HEK293 (cell line): ENCODE measurements at regions not wholly inside any gene's neighbourhood (a gene's known extent, or its start where the extent isn't known, plus 50 kb on each side); places are given as distances from the start of the nearest gene placed in this dataset.

Experiments
- CTCF ChIA-PET: fragments of 350-600 bp; formaldehyde crosslinking; extraction: SDS; loops from one replicate; lab custom pipeline; 2021; ENCODE audit warnings: antibody characterized with exemption; lab: Yijun Ruan, JAX
- POLR2A ChIA-PET: fragments of 300-600 bp; formaldehyde crosslinking; extraction: SDS; loops from one replicate; lab custom pipeline; 2020; ENCODE audit warnings: antibody characterized with exemption, inconsistent platforms; lab: Yijun Ruan, JAX
- H3K27ac ChIP-seq: fragments of 200-500 bp; sonication (Bioruptor generic); 2 replicates; pipeline ENCODE4 v1.5.1; 2014; ENCODE audit warnings: low read depth, low read length, control low read depth, inconsistent platforms; ENCODE audit errors: extremely low read depth
- H3K36me3 ChIP-seq, 2 experiments: fragments of 200-500 bp in 1 of 2; sonication (Bioruptor generic) in 1 of 2; 1 replicate in 1 of 2; 2 replicates in 1 of 2; pipeline ENCODE4 v1.5.1; 2014 to 2017; ENCODE audit warnings: inconsistent platforms in 2 of 2, low read length in 2 of 2; ENCODE audit not compliant: control insufficient read depth in 2 of 2, insufficient read depth in 1 of 2
- H3K4me1 ChIP-seq: fragments of 200-500 bp; sonication (Bioruptor generic); 2 replicates; pipeline ENCODE4 v1.5.1; 2014; ENCODE audit warnings: mild to moderate bottlenecking, low read length, inconsistent platforms; ENCODE audit not compliant: control insufficient read depth, insufficient read depth
- H3K4me3 ChIP-seq: 2 replicates; pipeline ENCODE4 v1.5.1; 2011; ENCODE audit warnings: low read depth, mild to moderate bottlenecking, control low read depth, low read length, moderate library complexity
- H3K9me3 ChIP-seq: fragments of 200-500 bp; sonication (Bioruptor generic); 2 replicates; pipeline ENCODE4 v1.5.1; 2014; ENCODE audit warnings: low read depth, low read length, inconsistent platforms; ENCODE audit not compliant: control insufficient read depth, insufficient read depth
- GLI2 ChIP-seq: fragments of 450-650 bp; formaldehyde crosslinking; IDR thresholded peaks from 2 replicates; pipeline ENCODE4; 2017; ENCODE audit warnings: missing biosample characterization, missing genetic modification characterization, low read depth, borderline replicate concordance
- ZFP3 ChIP-seq: fragments of 450-650 bp; formaldehyde crosslinking; IDR thresholded peaks from 2 replicates; pipeline ENCODE4 v1.5.1; 2016; ENCODE audit warnings: low read depth, missing biosample characterization, missing genetic modification characterization
- ZNF132 ChIP-seq: fragments of 450-650 bp; formaldehyde crosslinking; IDR thresholded peaks from 2 replicates; pipeline ENCODE4 v1.5.1; 2017; ENCODE audit warnings: missing biosample characterization, missing genetic modification characterization, borderline replicate concordance
- ZNF19 ChIP-seq: fragments of 450-650 bp; formaldehyde crosslinking; IDR thresholded peaks from 2 replicates; pipeline ENCODE4; 2016; ENCODE audit warnings: missing biosample characterization, missing genetic modification characterization, low read depth
- ZNF23 ChIP-seq: fragments of 450-650 bp; formaldehyde crosslinking; IDR thresholded peaks from 2 replicates; pipeline ENCODE4 v1.5.1; 2016; ENCODE audit warnings: missing biosample characterization, missing genetic modification characterization, borderline replicate concordance
- ZNF248 ChIP-seq: fragments of 450-650 bp; formaldehyde crosslinking; IDR thresholded peaks from 2 replicates; pipeline ENCODE4 v1.5.1; 2017; ENCODE audit warnings: missing biosample characterization, missing genetic modification characterization
- ZNF366 ChIP-seq: fragments of 450-650 bp; formaldehyde crosslinking; conservative IDR thresholded peaks from 2 replicates; pipeline ENCODE4 v1.5.1; 2016; ENCODE audit warnings: missing biosample characterization, missing genetic modification characterization
- ZNF518A ChIP-seq: fragments of 450-650 bp; formaldehyde crosslinking; conservative IDR thresholded peaks from 2 replicates; pipeline ENCODE4 v1.5.1; 2016; ENCODE audit warnings: low read depth, missing biosample characterization, missing genetic modification characterization
- ZNF626 ChIP-seq: fragments of 450-650 bp; sonication (Bioruptor Pico); formaldehyde crosslinking; IDR thresholded peaks from 2 replicates; pipeline ENCODE4 v1.5.1; 2018; ENCODE audit warnings: missing biosample characterization, missing genetic modification characterization, inconsistent platforms
- ZNF677 ChIP-seq: fragments of 450-650 bp; IDR thresholded peaks from 2 replicates; pipeline ENCODE4 v1.5.0; 2018; ENCODE audit warnings: missing biosample characterization, mild to moderate bottlenecking, missing genetic modification characterization, moderate library complexity
- ZNF776 ChIP-seq: fragments of 450-650 bp; formaldehyde crosslinking; IDR thresholded peaks from 2 replicates; pipeline ENCODE4 v1.5.0; 2017; ENCODE audit warnings: missing biosample characterization, missing genetic modification characterization, borderline replicate concordance
- TF ChIP-seq, protein P1 (sequence below): fragments of 450-650 bp; formaldehyde crosslinking; IDR thresholded peaks from 2 replicates; pipeline ENCODE4 v1.5.0; 2017; ENCODE audit warnings: missing biosample characterization, missing genetic modification characterization, borderline replicate concordance
- TF ChIP-seq, protein P2 (sequence below): fragments of 450-650 bp; formaldehyde crosslinking; IDR thresholded peaks from 2 replicates; pipeline ENCODE4 v1.5.1; 2016; ENCODE audit warnings: missing biosample characterization, missing genetic modification characterization, borderline replicate concordance
- TF ChIP-seq, protein P3 (sequence below): fragments of 450-650 bp; formaldehyde crosslinking; IDR thresholded peaks from 2 replicates; pipeline ENCODE4 v1.5.1; 2016; ENCODE audit warnings: missing biosample characterization, missing genetic modification characterization, borderline replicate concordance

DNA sequence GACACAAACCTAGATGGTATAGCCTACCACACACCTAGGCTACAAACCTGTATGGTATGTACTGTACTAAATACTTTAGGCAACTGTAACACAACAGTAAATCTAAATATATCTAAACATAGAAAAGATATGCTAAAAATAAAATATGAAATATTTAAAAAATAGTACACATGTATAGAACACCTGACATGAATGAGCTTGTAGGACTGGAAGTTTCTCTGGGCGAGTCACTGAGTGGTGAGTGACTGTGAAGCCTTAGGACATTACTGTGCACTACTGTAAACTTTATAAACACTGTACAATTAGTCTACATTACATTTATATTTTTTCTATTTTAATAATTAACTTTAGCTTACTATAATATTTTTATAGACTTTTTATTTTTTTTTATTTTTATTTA is 1301.3 kb downstream of the FAM181B start (continued):
- TF ChIP-seq ZFP3 (tag by site-specific recombination), result no peak
- TF ChIP-seq, protein P1, sequence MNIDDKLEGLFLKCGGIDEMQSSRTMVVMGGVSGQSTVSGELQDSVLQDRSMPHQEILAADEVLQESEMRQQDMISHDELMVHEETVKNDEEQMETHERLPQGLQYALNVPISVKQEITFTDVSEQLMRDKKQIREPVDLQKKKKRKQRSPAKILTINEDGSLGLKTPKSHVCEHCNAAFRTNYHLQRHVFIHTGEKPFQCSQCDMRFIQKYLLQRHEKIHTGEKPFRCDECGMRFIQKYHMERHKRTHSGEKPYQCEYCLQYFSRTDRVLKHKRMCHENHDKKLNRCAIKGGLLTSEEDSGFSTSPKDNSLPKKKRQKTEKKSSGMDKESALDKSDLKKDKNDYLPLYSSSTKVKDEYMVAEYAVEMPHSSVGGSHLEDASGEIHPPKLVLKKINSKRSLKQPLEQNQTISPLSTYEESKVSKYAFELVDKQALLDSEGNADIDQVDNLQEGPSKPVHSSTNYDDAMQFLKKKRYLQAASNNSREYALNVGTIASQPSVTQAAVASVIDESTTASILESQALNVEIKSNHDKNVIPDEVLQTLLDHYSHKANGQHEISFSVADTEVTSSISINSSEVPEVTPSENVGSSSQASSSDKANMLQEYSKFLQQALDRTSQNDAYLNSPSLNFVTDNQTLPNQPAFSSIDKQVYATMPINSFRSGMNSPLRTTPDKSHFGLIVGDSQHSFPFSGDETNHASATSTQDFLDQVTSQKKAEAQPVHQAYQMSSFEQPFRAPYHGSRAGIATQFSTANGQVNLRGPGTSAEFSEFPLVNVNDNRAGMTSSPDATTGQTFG (tag by site-specific recombination), result no peak
- no peak for TF ChIP-seq ZNF776
- TF ChIP-seq ZNF248 (tag by site-specific recombination), result no peak
- TF ChIP-seq GLI2, result no peak

DNA sequence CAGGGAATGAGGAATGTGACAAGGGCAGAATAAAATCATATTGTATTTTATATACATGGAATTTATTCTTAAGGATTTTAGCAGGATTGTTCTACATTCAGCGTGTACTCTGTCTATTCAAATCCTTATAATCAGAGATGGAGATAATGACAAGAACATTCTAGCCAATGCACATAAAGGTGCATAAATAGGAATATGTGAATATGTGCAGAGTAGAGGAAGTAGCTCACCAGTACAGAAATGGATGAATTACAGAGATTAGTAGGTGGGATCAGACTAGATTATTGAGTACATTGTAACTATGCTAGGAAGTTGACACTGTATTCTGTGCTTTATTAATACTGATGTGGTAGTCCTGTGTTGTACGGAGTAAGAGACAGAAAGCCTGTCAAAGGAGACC is 1308.8 kb downstream of the FAM181B start:
- Histone ChIP-seq H3K4me3 (no peak overlapping the region), H3K4me1 (no peaks in the 10 kb centered on the region), H3K27ac (no peak overlapping the region), H3K36me3 (no peaks in the 10 kb centered on the region), H3K9me3 (no peaks in the 10 kb centered on the region)
- ChIA-PET CTCF (no interaction called here), POLR2A (no interaction called here)
- TF ChIP-seq, protein P2, sequence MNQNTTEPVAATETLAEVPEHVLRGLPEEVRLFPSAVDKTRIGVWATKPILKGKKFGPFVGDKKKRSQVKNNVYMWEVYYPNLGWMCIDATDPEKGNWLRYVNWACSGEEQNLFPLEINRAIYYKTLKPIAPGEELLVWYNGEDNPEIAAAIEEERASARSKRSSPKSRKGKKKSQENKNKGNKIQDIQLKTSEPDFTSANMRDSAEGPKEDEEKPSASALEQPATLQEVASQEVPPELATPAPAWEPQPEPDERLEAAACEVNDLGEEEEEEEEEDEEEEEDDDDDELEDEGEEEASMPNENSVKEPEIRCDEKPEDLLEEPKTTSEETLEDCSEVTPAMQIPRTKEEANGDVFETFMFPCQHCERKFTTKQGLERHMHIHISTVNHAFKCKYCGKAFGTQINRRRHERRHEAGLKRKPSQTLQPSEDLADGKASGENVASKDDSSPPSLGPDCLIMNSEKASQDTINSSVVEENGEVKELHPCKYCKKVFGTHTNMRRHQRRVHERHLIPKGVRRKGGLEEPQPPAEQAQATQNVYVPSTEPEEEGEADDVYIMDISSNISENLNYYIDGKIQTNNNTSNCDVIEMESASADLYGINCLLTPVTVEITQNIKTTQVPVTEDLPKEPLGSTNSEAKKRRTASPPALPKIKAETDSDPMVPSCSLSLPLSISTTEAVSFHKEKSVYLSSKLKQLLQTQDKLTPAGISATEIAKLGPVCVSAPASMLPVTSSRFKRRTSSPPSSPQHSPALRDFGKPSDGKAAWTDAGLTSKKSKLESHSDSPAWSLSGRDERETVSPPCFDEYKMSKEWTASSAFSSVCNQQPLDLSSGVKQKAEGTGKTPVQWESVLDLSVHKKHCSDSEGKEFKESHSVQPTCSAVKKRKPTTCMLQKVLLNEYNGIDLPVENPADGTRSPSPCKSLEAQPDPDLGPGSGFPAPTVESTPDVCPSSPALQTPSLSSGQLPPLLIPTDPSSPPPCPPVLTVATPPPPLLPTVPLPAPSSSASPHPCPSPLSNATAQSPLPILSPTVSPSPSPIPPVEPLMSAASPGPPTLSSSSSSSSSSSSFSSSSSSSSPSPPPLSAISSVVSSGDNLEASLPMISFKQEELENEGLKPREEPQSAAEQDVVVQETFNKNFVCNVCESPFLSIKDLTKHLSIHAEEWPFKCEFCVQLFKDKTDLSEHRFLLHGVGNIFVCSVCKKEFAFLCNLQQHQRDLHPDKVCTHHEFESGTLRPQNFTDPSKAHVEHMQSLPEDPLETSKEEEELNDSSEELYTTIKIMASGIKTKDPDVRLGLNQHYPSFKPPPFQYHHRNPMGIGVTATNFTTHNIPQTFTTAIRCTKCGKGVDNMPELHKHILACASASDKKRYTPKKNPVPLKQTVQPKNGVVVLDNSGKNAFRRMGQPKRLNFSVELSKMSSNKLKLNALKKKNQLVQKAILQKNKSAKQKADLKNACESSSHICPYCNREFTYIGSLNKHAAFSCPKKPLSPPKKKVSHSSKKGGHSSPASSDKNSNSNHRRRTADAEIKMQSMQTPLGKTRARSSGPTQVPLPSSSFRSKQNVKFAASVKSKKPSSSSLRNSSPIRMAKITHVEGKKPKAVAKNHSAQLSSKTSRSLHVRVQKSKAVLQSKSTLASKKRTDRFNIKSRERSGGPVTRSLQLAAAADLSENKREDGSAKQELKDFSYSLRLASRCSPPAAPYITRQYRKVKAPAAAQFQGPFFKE, result no peak
- TF ChIP-seq, protein P1 (tag by site-specific recombination), result no peak
- TF ChIP-seq ZNF19 (tag by site-specific recombination) (no peak), ZNF366 (tag by site-specific recombination) (no peak), ZNF132 (tag by site-specific recombination) (no peak), ZNF677 (no peak), GLI2 (no peak), ZNF248 (tag by site-specific recombination) (no peak), ZNF626 (no peak), ZNF23 (tag by site-specific recombination) (no peak), ZNF518A (no peak)
- TF ChIP-seq, protein P3, sequence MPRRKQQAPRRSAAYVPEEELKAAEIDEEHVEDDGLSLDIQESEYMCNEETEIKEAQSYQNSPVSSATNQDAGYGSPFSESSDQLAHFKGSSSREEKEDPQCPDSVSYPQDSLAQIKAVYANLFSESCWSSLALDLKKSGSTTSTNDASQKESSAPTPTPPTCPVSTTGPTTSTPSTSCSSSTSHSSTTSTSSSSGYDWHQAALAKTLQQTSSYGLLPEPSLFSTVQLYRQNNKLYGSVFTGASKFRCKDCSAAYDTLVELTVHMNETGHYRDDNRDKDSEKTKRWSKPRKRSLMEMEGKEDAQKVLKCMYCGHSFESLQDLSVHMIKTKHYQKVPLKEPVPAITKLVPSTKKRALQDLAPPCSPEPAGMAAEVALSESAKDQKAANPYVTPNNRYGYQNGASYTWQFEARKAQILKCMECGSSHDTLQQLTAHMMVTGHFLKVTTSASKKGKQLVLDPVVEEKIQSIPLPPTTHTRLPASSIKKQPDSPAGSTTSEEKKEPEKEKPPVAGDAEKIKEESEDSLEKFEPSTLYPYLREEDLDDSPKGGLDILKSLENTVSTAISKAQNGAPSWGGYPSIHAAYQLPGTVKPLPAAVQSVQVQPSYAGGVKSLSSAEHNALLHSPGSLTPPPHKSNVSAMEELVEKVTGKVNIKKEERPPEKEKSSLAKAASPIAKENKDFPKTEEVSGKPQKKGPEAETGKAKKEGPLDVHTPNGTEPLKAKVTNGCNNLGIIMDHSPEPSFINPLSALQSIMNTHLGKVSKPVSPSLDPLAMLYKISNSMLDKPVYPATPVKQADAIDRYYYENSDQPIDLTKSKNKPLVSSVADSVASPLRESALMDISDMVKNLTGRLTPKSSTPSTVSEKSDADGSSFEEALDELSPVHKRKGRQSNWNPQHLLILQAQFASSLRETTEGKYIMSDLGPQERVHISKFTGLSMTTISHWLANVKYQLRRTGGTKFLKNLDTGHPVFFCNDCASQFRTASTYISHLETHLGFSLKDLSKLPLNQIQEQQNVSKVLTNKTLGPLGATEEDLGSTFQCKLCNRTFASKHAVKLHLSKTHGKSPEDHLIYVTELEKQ (tag by site-specific recombination), result no peak
